Upper lobe of right lung (tissue), 1 donor: ENCODE measurements at regions not wholly inside any gene's neighbourhood (a gene's known extent, or its start where the extent isn't known, plus 50 kb on each side); places are given as distances from the start of the nearest gene placed in this dataset.

Source experiments
- ATAC-seq: fragments of 200-7000 bp; cut with Tn5 transposase; one replicate; pipeline ENCODE4 v1.9.1; 2020; ENCODE audit warnings: mild to moderate bottlenecking, moderate library complexity
- DNase-seq: peaks from one replicate; pipeline ENCODE4 v3.0.0-alpha.2; 2020
- H3K27ac ChIP-seq: fragments of 200-600 bp; one replicate; pipeline ENCODE4 v1.8.0; 2022
- H3K27me3 ChIP-seq: fragments of 200-600 bp; one replicate; pipeline ENCODE4 v1.8.0; 2022; ENCODE audit warnings: mild to moderate bottlenecking
- H3K36me3 ChIP-seq: fragments of 200-600 bp; one replicate; pipeline ENCODE4 v1.8.0; 2022
- H3K4me1 ChIP-seq: fragments of 200-600 bp; one replicate; pipeline ENCODE4 v1.8.0; 2022
- H3K4me3 ChIP-seq: fragments of 200-600 bp; one replicate; pipeline ENCODE4 v1.8.0; 2022; ENCODE audit warnings: mild to moderate bottlenecking
- H3K9me3 ChIP-seq: fragments of 200-600 bp; one replicate; pipeline ENCODE4 v1.8.0; 2022
- intact Hi-C: fragments of 100-400 bp; cut with DNase I; formaldehyde crosslinking; loops from one replicate; pipeline ENCODE4 v1.11.0; 2022
- TF ChIP-seq, protein P1 (sequence below): fragments of 200-600 bp; IDR thresholded peaks from one replicate; pipeline ENCODE4 v1.8.0; 2022; ENCODE audit warnings: antibody characterized with exemption
- donor health status: DM: no; HTN: yes; CAD: no; lungs with severe emphysema.

DNA sequence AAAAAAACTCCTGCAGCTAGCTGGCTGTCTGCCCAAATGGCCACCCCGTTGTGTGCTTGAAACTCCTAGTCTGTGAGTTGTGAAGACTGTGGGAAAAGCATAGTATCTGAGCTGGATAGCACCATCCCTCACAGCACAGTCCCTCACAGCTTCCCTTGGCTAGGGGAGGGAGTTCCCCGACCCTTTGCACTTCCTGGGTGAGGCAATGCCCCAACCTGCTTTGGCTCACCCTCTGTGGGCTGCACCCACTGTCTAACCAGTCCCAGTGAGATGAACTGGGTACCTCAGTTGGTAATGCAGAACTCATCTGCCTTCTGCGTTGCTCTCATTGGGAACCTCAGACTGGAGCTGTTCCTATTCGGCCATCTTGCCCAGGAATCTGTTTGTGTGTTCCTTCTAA, 260.6 kb upstream of the STXBP5 start:
- ATAC-seq (no peak), DNase-seq (no peak)
- intact Hi-C loops: no loop called here
- TF ChIP-seq, protein P1, sequence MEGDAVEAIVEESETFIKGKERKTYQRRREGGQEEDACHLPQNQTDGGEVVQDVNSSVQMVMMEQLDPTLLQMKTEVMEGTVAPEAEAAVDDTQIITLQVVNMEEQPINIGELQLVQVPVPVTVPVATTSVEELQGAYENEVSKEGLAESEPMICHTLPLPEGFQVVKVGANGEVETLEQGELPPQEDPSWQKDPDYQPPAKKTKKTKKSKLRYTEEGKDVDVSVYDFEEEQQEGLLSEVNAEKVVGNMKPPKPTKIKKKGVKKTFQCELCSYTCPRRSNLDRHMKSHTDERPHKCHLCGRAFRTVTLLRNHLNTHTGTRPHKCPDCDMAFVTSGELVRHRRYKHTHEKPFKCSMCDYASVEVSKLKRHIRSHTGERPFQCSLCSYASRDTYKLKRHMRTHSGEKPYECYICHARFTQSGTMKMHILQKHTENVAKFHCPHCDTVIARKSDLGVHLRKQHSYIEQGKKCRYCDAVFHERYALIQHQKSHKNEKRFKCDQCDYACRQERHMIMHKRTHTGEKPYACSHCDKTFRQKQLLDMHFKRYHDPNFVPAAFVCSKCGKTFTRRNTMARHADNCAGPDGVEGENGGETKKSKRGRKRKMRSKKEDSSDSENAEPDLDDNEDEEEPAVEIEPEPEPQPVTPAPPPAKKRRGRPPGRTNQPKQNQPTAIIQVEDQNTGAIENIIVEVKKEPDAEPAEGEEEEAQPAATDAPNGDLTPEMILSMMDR: no peak
- H3K36me3 ChIP-seq: no peaks in the 10 kb centered on the region
- no peaks in the 10 kb centered on the region for H3K27me3 ChIP-seq
- no peak overlapping the region for H3K27ac ChIP-seq
- H3K4me1 ChIP-seq: no peaks in the 10 kb centered on the region
- H3K9me3 ChIP-seq: no peaks in the 10 kb centered on the region
- H3K4me3 ChIP-seq: no peak overlapping the region

DNA sequence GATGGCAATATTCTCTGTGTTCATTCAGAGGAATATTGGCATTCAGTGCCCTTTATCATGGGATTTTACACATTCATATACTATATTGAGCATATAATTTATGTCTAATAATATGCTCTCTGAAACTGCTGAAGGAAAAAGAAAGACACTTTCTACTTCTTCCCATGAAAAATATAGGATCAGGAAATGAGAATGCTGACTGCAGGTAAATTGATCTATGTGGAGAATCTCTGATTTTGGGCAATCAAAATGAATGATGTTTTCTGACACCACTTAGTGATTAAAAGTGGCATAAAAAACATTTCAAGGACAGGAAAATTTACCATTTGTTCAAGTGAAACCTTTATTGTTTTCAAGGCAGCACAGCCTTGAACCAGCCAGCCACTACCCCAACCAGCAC, 260.1 kb upstream of the STXBP5 start:
- Histone ChIP-seq H3K36me3 (no peaks in the 10 kb centered on the region), H3K9me3 (no peaks in the 10 kb centered on the region), H3K4me1 (no peaks in the 10 kb centered on the region), H3K4me3 (no peak overlapping the region), H3K27me3 (no peaks in the 10 kb centered on the region), H3K27ac (no peak overlapping the region)
- DNase-seq (no peak), ATAC-seq (no peak)
- intact Hi-C loops: no loop called here
- TF ChIP-seq, protein P1: no peak

- TF ChIP-seq, protein P1: no peak
- no peaks in the 10 kb centered on the region for H3K27me3 ChIP-seq
- no peak overlapping the region for H3K27ac ChIP-seq
- H3K4me3 ChIP-seq: no peak overlapping the region
- DNase-seq (no peak), ATAC-seq (no peak)
- H3K9me3 ChIP-seq: no peaks in the 10 kb centered on the region
- no peaks in the 10 kb centered on the region for H3K36me3 ChIP-seq
- H3K4me1 ChIP-seq: no peaks in the 10 kb centered on the region
- intact Hi-C loops: no loop called here
Measured at GRCh38 chr6:146944809-146945208, 259.4 kb upstream of the STXBP5 start.

- no peak overlapping the region for H3K4me3 ChIP-seq
- DNase-seq (no peak), ATAC-seq (no peak)
- no peaks in the 10 kb centered on the region for H3K36me3 ChIP-seq
- no peaks in the 10 kb centered on the region for H3K9me3 ChIP-seq
- TF ChIP-seq, protein P1: no peak
- intact Hi-C loops: no loop called here
- peaks cover 6% of the 10 kb centered on the region for H3K4me1 ChIP-seq
- H3K27me3 ChIP-seq: no peaks in the 10 kb centered on the region
- H3K27ac ChIP-seq: no peak overlapping the region
Measured at GRCh38 chr6:146946559-146946958, 257.7 kb upstream of the STXBP5 start.

- Histone ChIP-seq H3K27ac (no peak overlapping the region), H3K4me3 (no peak overlapping the region), H3K9me3 (no peaks in the 10 kb centered on the region), H3K4me1 (peaks cover 6% of the 10 kb centered on the region), H3K36me3 (no peaks in the 10 kb centered on the region), H3K27me3 (no peaks in the 10 kb centered on the region)
- ATAC-seq (no peak), DNase-seq (no peak)
- intact Hi-C loops: no loop called here
- TF ChIP-seq, protein P1: no peak
Measured at GRCh38 chr6:146948790-146949342, 255.4 kb upstream of the STXBP5 start.

DNA sequence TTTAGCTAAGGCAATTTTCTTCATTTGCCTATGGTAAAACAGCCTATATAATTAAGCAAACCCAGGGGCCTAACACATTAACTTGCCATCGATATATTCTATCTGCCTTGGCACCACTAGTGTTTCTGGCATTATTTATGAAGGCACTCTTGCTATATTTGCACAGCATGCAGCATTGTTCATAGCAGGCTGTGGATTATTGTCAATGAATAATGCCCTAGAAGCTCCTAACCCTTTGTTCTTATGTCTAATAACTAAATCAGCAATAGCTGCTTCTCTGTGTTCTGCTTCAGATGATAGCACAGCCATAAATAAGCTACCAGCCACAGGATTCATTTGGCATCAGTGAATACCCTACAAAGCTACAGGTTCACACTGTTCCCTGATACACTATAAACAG, 254.8 kb upstream of the STXBP5 start:
- Histone ChIP-seq H3K9me3 (no peaks in the 10 kb centered on the region), H3K27ac (no peak overlapping the region), H3K4me1 (peaks cover 6% of the 10 kb centered on the region), H3K27me3 (no peaks in the 10 kb centered on the region), H3K4me3 (no peak overlapping the region), H3K36me3 (no peaks in the 10 kb centered on the region)
- intact Hi-C loops: no loop called here
- DNase-seq: no peak
- TF ChIP-seq, protein P1: no peak
- ATAC-seq: no peak
